ENCODE measurements at regions not wholly inside any gene's neighbourhood (a gene's known extent, or its start where the extent isn't known, plus 50 kb on each side); places are given as distances from the start of the nearest gene placed in this dataset.

GRCh38 chr15:26376243-26376642, 396.6 kb downstream of the GABRB3 start:
- DNase-seq = peak in 4 of 56 donors; percentile 7 to 52 (median 26)

- no peak for DNase-seq
Observed at GRCh38 chr15:26374806-26375205, 398.1 kb downstream of the GABRB3 start.

DNA sequence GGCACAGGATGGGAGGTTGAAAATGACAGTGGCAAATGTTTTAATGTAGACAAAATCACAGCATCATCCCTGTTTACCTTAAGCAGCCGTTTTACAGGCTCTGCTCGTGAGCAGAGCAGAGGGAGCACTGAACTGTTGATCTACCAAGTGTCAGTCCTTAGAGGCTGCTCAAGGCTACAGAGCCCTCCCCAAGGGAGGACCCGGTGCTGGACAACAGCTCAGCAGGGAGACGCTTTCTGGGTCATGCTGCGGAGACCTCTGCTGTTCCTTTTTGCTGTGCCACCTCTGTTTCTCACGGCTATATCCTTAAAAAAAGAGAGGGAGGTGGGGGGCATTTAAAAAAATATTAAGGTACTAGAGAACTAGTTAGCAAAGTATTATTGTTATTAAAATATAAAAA, 400.2 kb downstream of the GABRB3 start:
- no peak for DNase-seq

GRCh38 chr15:26365077-26365476, 407.8 kb downstream of the GABRB3 start:
- DNase-seq = no peak

DNA sequence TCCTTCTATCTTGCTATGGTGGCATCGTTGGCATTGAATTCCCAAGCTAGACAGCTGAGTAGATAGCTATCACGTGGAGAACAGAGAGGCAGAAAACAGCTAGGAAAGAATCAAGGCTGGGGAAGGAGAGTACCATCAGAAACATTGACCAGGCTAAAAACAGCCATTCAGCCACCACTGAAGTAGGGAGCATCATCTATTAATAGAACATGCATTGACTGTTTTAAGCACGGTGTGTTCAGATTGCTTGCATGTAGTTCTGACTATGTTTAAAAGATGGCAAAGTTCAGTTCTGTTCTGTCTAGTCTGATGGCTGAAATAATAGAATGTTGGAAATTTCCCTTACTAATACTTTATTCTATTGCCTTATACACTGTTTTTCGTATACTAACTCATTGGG, 413.0 kb downstream of the GABRB3 start:
- no peak for DNase-seq

DNA sequence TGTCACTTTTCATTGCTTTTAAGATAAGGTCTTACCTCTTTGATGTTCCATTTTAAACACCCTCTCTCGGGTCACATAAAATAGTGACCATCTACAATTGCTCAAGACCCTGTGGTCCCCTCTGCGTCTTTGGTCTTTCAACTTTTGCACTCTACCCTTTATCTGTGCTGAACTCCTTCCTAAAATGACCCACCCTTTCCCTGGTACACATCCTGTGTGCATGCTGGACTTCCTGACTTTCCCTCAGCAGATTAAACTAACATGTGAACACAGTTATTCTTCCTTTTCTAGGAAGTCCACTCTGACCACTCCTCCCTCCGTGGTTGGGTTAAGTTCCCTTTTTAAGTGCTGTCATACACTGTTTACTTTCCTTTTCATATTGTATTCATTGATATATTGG, 414.2 kb downstream of the GABRB3 start:
- no peak for DNase-seq

DNA sequence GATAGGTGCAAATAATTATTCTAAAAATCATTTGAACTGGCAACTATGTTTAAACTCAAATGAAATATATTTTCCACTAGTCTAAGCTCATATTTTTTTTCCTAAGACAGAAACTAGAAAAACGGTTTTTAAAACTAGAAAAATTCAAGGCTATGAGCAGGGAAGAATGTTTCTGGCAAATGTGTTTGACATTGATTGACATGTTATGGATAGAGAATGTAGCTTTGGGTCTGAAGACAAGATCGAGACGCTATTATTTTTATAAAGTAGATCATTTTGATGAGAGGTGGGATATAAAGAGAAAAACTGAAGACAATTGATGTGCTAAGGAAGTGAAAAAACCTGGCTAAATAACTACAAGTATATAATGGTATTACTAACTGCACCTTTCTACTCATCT, 415.2 kb downstream of the GABRB3 start:
- no peak for DNase-seq

DNA sequence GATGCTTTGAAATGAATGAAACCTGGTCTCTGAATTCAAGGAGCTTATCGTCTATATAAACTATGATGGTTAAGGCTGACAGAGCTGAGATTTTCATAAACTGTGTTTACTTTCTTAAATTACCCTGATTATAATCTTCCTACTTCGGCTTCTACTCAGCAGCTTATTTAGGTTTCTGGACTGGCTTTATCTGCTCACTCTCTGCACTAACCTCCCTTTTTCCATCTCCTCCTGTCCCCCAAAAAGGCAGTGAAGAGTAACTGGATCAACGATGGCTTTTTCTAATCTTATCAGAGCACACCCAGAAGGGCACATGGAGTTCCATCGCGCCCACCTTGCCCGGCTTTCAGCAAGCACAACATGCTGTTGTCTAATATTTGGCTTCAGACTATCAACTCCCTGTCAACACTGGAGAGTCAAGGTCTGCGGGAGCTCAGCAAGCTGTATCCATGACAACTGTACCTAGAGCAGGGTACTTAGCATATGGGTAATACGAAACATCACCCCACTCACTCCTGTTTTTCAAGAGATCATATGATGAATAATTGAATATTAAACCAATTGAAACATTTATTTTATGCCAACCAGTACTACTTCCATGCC, 417.3 kb downstream of the GABRB3 start:
- DNase-seq = peak in 4 of 56 donors; percentile 6 to 31 (median 12)

DNA sequence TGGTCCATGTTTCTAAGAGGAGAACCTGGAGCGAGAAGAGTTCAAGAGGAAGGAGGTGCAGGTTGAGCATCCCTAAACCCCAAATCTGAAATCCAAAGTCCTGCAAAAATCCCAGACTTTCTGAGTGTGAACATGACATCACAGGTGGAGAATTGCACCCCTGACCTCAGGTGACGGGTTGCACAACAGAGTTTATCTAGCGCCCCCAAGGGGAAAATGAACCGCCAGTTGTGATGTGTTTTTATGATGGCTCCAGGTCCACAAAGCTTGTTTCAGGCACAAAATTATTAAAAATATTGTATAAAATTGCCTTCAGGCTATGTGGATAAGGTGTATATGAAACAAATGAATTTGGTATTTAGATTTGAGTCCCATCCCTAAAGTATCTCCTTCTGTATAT, 420.0 kb downstream of the GABRB3 start:
- no peak for DNase-seq

- DNase-seq = no peak
Observed at GRCh38 chr15:26352406-26352805, 420.5 kb downstream of the GABRB3 start.

GRCh38 chr15:26325495-26325894, 447.4 kb downstream of the GABRB3 start:
- DNase-seq = no peak

DNA sequence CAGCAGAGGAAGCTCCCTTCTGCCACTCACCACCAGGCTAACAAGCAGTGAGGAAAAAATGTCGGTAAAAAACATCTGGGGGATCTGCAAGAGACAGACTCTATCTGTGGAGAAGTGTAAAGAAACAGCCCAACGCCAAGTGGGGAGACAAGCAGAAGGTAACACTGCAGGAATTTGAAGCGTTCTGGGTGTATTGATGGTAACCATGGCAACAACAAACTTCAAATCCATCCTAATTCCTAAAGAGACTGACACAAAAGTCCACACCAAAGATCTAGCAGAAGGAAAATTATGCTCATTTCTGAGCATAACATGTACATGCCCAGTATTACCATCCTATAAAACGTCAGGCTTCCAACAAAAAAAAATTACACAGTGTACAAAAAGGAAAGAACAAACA, 449.3 kb downstream of the GABRB3 start:
- DNase-seq = no peak

DNA sequence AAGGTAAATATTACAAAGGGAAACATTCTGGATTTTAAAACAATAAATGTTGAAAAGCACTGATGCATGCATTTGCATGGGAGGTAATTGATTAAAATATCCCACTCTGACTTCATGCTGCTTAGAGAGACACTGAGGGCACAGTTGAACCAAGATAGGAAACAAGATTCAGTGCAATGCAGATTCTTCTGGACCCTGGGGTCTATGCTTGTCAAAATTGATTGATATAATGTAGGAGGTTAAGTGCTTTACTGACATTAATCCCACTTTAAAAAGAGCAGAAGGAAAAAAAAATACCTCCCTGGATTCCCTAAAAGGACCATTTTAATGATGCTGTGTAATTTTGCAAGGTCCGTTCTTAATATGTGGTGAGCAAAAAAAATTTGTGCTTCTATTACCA, 454.2 kb downstream of the GABRB3 start:
- DNase-seq = no peak

DNA sequence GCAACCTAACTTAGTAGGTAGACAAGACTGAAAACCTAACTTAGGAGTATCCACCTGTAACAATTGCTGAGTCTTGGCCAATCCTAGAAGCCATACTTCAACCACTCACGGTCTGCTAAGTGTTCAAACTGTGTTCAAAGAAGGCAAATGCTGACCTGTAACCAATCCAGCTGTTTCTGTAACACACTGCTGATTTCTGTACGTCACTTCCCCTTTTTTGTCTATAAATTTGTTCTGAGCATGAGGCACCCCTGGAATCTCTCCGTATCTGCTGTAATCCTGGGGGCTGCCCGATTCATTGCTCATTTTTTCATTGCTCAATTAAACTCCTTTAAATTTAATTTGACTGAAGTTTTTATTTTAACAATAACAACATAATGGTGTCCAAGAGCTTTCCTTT, 451.4 kb upstream of the ATP10A start:
- no peak for DNase-seq

DNA sequence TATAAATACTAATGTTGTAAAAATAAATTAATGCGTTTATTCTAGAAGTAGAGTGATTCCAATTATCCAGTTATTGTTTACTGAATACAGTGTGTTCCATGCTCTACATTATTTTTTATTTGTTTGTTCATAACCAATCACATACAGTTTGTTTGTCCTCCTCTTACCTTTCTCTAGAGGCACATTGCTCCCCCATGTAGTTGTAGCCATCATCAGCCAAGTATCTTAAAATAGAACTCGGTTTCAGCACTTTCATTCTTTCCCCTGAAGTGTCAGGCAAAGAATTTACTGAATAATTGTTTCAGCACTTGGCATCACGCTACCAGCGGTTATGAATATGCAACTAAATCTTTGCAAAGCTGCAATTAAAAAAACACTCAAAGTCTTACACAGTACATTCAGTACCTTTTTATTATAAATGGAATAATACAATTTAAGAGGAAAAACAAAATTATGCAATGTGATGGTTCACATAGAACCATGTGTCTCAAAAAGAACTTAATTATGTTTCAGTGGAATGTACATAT, 448.6 kb upstream of the ATP10A start:
- DNase-seq = no peak

DNA sequence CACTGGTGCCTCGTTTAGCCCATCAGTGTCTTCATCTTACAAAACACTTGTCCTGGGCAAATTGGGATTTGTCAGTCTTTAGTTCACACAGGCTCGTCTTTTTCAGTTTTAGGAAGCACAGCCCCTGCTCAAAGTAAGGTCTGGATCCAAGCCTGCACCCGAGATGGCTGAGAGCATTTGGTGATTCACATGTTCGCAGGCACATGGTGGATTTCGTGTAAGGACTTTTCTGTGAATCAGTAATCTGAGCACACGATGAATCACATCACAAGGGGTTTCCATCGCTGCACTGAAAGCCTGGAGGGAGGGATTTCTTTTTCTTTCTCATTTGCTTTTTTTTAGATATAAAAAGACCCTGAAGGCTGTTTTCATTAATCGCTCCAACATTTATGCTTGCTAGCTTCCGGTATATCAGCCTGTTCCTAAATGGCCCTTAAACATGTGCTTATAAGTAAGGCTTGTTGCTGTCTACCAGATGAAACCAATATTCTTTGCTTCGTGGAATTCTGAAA, 435.6 kb upstream of the ATP10A start:
- DNase-seq = no peak

DNA sequence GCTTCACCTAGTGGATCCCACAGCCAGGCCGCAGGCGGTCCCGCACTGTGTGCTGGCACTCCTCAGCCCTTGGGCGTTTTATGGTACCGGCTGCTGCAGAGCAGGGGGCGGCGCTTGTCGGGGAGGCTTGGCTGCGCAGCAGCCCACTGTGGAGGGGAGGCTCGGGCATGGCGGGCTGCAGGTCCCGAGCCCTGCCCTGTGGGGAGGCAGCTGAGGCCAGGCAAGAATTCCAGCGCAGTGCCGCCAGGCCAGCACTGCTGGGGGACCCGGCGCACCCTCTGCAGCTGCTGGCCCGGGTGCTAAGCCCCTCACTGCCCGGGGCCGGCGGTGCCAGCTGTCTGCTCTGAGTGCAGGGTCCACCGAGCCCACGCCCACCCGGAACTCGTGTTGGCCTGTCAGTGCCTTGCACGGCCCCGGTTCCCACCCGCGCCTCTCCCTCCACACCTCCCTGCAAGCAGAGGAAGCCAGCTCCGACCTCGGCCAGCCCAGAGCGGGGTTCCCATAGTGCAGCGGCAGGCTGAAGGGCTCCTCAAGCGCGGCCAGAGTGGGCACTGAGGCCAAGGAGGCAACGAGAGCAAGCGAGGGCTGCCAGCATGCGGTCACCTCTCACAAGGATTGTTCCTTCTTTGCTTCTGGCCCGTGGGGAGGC, 435.0 kb upstream of the ATP10A start:
- no peak for DNase-seq

GRCh38 chr15:26295336-26296085, 432.4 kb upstream of the ATP10A start:
- DNase-seq = peak in 8 of 56 donors; percentile 2 to 38 (median 4)

GRCh38 chr15:26294059-26294689, 431.0 kb upstream of the ATP10A start:
- DNase-seq = peak in 2 of 56 donors; percentile 6 to 7

GRCh38 chr15:26287381-26287780, 424.3 kb upstream of the ATP10A start:
- DNase-seq = no peak

DNA sequence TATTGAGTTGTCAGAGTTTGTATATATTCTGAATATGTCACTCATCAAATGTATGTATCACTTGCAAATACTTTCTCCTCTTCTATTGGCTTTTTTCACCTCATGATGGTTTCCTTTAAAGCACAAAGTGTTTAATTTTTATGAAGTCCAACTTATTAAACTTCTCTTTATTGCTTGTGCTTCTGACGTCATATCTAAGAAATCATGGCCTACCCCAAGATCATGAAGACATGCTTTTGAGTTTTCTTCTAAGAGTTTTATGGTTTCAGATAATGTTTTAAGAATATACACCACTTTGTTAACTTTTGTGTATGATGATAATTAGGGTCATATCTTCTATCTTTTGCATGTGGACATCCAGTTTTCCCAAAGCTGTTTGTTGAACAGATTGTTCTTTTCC, 417.2 kb upstream of the ATP10A start:
- no peak for DNase-seq

GRCh38 chr15:26261966-26262365, 398.8 kb upstream of the ATP10A start:
- DNase-seq = no peak
